Sigmoid colon (tissue), 4 donors: ENCODE measurements at regions not wholly inside any gene's neighbourhood (a gene's known extent, or its start where the extent isn't known, plus 50 kb on each side); places are given as distances from the start of the nearest gene placed in this dataset.

Experiments used
- EP300 ChIP-seq, 4 donors: sonication (generic); formaldehyde crosslinking; IDR thresholded peaks; one replicate each; pipeline ENCODE4 v1.6.1; 2017; ENCODE audit warnings: antibody characterized with exemption in 4 of 4
- POLR2A ChIP-seq, 2 donors: fragments of 450-650 bp; IDR thresholded peaks; one replicate each; pipeline ENCODE4 v1.6.1; 2016; ENCODE audit warnings: antibody characterized with exemption in 2 of 2, mild to moderate bottlenecking in 2 of 2, moderate library complexity in 2 of 2
- POLR2AphosphoS5 ChIP-seq, 4 donors: sonication (generic); formaldehyde crosslinking; IDR thresholded peaks; one replicate each; pipeline ENCODE4 v1.6.1; 2017; ENCODE audit warnings: antibody characterized with exemption in 4 of 4
- TF ChIP-seq, protein P1 (sequence below), 4 experiments: fragments of 450-650 bp in 3 of 4; fragments of 200-600 bp in 1 of 4; IDR thresholded peaks; one replicate each; pipeline ENCODE4 v1.5.1; 2016 to 2019; ENCODE audit warnings: antibody characterized with exemption in 4 of 4, mild to moderate bottlenecking in 3 of 4, moderate library complexity in 2 of 4

DNA sequence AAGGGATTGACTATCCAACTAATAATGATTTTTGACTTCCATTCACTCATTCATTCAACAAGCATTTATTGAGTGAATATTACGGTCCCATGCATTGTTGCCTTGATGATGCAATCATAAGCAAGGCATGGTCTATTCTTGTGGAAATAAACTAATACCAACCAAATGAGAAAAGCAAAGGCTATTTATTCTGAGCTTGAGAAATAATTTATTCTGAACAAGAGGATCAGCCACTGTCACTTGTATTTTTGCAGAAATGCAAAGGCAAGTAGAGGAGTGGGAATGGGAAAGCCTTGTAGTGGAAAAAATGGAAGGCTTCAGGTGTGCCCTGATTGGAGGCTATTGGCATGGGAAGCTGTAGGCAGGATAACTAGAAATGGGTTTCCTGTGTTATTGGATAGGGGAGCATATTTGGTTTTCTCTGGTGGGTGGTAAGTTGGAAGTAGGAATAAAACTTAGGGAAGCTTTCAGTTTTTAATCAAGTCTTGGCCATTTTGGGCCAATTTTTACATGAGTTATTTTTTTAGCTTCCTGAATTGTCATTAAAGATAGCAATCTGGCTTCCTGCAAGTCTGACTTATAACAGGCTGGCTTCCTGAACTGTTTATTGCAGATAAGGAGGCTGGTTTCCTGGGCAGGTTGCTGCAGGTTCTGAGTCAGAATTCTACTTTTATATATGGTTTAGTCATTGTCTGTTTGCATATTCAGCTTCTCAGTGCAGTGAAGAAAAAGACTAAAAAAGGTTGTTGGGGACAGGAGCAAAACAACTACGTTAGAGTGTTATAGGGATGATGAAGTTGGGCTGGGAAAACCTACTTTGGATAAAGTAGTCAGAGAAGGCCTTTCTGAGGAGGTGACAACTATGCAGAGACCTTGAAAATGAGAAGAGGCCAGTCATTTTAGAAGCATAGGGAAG lies 106.7 kb downstream of the APIP start:
- TF ChIP-seq, protein P1, sequence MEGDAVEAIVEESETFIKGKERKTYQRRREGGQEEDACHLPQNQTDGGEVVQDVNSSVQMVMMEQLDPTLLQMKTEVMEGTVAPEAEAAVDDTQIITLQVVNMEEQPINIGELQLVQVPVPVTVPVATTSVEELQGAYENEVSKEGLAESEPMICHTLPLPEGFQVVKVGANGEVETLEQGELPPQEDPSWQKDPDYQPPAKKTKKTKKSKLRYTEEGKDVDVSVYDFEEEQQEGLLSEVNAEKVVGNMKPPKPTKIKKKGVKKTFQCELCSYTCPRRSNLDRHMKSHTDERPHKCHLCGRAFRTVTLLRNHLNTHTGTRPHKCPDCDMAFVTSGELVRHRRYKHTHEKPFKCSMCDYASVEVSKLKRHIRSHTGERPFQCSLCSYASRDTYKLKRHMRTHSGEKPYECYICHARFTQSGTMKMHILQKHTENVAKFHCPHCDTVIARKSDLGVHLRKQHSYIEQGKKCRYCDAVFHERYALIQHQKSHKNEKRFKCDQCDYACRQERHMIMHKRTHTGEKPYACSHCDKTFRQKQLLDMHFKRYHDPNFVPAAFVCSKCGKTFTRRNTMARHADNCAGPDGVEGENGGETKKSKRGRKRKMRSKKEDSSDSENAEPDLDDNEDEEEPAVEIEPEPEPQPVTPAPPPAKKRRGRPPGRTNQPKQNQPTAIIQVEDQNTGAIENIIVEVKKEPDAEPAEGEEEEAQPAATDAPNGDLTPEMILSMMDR (IDR thresholded peaks at IDR 0.05): no peak
- TF ChIP-seq POLR2A (IDR thresholded peaks at IDR 0.05) (no peak), POLR2AphosphoS5 (IDR thresholded peaks at IDR 0.05) (no peak), EP300 (IDR thresholded peaks at IDR 0.05) (no peak)
